ENCODE measurements at regions not wholly inside any gene's neighbourhood (a gene's known extent, or its start where the extent isn't known, plus 50 kb on each side); places are given as distances from the start of the nearest gene placed in this dataset.

DNA sequence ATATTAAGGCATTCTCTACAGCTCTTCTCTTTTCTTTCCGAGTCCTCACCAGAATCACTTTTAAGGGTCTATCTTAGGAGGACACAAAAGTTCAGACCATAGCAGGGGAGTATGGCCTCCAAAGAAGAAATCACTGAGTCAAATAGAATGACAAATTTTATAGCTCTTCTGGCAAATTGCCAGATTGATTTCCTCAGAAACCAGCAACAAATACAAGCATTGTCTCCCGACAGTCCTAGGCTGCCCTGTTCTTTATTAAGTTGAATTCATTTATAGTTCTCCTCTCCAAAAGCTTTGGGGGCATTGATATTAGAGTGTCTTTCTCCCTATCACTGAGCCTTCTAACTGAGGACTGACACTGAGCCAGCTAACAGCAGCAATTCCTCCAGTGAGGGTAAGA lies 156.4 kb upstream of the FRMD6 start:
- no peak overlapping the region for H3K4me3 ChIP-seq (ENCODE audit: low read depth, low read length)
- H3K4me1 ChIP-seq (ENCODE audit: control insufficient read depth, insufficient read depth, low read length): no peaks in the 10 kb centered on the region
- ChIA-PET POLR2A (no interaction called here), CTCF (interaction anchor here (0.6 to 0.7 kb wide), 2 partner anchors 211 to 285 kb away, joined by 3 to 4 read pairs; no protein-coding TSS in a partner anchor)
- TF ChIP-seq SCRT2 (tag by site-specific recombination; IDR thresholded peaks at IDR 0.05): no peak
- no peak for TF ChIP-seq ZNF175 (tag by site-specific recombination; IDR thresholded peaks at IDR 0.05)
- no peak for TF ChIP-seq ZNF404 (tag by site-specific recombination; IDR thresholded peaks at IDR 0.05)
- no peak for TF ChIP-seq MYNN (tag by site-specific recombination; IDR thresholded peaks at IDR 0.05; ENCODE audit: borderline replicate concordance)
- no peak for TF ChIP-seq ZBTB48 (tag by site-specific recombination; IDR thresholded peaks at IDR 0.05)
- no peak for TF ChIP-seq ZNF747 (tag by site-specific recombination; IDR thresholded peaks at IDR 0.05)
- no peak overlapping the region for H3K27ac ChIP-seq (ENCODE audit: extremely low read depth, low read depth, low read length)
- H3K36me3 ChIP-seq (ENCODE audit: control insufficient read depth in 2 of 2, insufficient read depth in 1 of 2, low read length in 2 of 2): no peaks in the 10 kb centered on the region
- peaks cover 2% of the 10 kb centered on the region; the same call in 1 of the 2 replicates for H3K9me3 ChIP-seq (ENCODE audit: control insufficient read depth, insufficient read depth, low read depth, low read length)

DNA sequence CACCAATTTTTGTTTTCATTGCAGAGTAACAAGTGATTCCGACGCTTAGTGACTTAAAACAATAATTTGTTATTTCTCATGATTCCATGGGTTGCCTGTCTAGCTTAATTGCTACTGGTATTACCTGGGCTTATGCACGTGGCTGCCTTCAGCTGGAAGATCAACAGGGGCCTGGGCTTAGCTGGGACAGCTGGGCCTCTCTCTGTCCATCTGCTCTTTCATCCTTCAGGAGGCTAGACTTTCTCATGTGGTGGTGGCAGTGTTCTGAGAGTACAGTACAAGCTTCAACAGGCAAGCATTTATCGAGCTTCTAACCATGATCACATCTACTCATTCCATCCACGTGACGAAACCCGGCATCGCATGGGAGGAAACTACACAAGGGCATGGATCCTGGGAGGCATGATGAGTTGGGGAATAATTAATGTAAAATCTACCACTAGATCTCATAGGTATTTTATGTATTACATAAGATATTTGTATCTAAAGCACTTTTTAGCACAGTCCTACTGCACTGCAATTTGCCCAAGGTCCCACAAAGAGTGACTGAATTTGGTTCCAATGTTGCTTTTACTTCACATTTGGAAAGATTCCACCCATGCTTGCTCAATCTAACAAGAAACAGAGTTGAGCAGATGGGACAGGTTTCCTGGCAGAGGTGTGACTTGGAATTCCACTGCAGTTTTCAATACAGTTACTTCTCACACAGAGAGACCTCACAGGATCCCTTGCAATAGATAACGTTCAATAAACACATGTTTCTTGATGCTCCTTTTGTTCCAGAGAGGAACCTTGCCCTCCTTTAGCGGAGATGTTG lies 153.1 kb upstream of the FRMD6 start:
- Histone ChIP-seq H3K4me3 (ENCODE audit: low read depth, low read length) (no peak overlapping the region), H3K27ac (ENCODE audit: extremely low read depth, low read depth, low read length) (no peak overlapping the region), H3K4me1 (ENCODE audit: control insufficient read depth, insufficient read depth, low read length) (no peaks in the 10 kb centered on the region), H3K36me3 (ENCODE audit: control insufficient read depth in 2 of 2, insufficient read depth in 1 of 2, low read length in 2 of 2) (no peaks in the 10 kb centered on the region), H3K9me3 (ENCODE audit: control insufficient read depth, insufficient read depth, low read depth, low read length) (peaks cover 2% of the 10 kb centered on the region; the same call in 1 of the 2 replicates)
- ChIA-PET POLR2A (no interaction called here), CTCF (interaction anchor here (0.6 kb wide), 1 partner anchor 128 kb away, joined by 3 read pairs; no protein-coding TSS in a partner anchor)
- TF ChIP-seq BCL11A (tag by site-specific recombination; IDR thresholded peaks at IDR 0.05; ENCODE audit: low read depth) (no peak), MZF1 (tag by site-specific recombination; IDR thresholded peaks at IDR 0.05; ENCODE audit: borderline replicate concordance) (no peak), TRIM28 (IDR thresholded peaks at IDR 0.05; ENCODE audit: borderline replicate concordance, low read length) (no peak), ZNF529 (tag by site-specific recombination; IDR thresholded peaks at IDR 0.05; ENCODE audit: insufficient replicate concordance) (no peak), RBAK (tag by site-specific recombination; IDR thresholded peaks at IDR 0.05) (no peak), ZNF768 (tag by site-specific recombination; IDR thresholded peaks at IDR 0.05) (no peak), ZFP41 (tag by site-specific recombination; IDR thresholded peaks at IDR 0.05; ENCODE audit: borderline replicate concordance) (no peak), SP3 (tag by site-specific recombination; IDR thresholded peaks at IDR 0.05) (no peak), OVOL3 (tag by site-specific recombination; IDR thresholded peaks at IDR 0.05) (no peak), ZNF112 (tag by site-specific recombination; IDR thresholded peaks at IDR 0.05) (no peak), ZNF16 (tag by site-specific recombination; IDR thresholded peaks at IDR 0.05; ENCODE audit: low read depth) (no peak), ZNF76 (tag by site-specific recombination; IDR thresholded peaks at IDR 0.05; ENCODE audit: borderline replicate concordance, low read depth) (no peak), ZNF292 (tag by site-specific recombination; IDR thresholded peaks at IDR 0.05; ENCODE audit: borderline replicate concordance, low read depth) (no peak)
- TF ChIP-seq, protein P1, sequence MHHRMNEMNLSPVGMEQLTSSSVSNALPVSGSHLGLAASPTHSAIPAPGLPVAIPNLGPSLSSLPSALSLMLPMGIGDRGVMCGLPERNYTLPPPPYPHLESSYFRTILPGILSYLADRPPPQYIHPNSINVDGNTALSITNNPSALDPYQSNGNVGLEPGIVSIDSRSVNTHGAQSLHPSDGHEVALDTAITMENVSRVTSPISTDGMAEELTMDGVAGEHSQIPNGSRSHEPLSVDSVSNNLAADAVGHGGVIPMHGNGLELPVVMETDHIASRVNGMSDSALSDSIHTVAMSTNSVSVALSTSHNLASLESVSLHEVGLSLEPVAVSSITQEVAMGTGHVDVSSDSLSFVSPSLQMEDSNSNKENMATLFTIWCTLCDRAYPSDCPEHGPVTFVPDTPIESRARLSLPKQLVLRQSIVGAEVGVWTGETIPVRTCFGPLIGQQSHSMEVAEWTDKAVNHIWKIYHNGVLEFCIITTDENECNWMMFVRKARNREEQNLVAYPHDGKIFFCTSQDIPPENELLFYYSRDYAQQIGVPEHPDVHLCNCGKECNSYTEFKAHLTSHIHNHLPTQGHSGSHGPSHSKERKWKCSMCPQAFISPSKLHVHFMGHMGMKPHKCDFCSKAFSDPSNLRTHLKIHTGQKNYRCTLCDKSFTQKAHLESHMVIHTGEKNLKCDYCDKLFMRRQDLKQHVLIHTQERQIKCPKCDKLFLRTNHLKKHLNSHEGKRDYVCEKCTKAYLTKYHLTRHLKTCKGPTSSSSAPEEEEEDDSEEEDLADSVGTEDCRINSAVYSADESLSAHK (tag by site-specific recombination; IDR thresholded peaks at IDR 0.05): no peak
- TF ChIP-seq, protein P2, sequence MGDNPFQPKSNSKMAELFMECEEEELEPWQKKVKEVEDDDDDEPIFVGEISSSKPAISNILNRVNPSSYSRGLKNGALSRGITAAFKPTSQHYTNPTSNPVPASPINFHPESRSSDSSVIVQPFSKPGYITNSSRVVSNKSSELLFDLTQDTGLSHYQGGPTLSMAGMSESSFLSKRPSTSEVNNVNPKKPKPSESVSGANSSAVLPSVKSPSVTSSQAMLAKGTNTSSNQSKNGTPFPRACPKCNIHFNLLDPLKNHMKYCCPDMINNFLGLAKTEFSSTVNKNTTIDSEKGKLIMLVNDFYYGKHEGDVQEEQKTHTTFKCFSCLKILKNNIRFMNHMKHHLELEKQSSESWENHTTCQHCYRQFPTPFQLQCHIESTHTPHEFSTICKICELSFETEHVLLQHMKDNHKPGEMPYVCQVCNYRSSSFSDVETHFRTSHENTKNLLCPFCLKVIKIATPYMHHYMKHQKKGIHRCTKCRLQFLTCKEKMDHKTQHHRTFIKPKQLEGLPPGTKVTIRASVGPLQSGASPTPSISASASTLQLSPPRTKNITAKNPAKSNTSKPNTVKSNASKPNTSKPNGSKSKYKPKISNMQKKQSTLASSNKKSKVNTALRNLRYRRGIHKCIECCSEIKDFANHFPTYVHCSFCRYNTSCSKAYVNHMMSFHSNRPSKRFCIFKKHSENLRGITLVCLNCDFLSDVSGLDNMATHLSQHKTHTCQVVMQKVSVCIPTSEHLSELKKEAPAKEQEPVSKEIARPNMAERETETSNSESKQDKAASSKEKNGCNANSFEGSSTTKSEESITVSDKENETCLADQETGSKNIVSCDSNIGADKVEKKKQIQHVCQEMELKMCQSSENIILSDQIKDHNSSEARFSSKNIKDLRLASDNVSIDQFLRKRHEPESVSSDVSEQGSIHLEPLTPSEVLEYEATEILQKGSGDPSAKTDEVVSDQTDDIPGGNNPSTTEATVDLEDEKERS (tag by site-specific recombination; IDR thresholded peaks at IDR 0.05): no peak
- TF ChIP-seq, protein P3, sequence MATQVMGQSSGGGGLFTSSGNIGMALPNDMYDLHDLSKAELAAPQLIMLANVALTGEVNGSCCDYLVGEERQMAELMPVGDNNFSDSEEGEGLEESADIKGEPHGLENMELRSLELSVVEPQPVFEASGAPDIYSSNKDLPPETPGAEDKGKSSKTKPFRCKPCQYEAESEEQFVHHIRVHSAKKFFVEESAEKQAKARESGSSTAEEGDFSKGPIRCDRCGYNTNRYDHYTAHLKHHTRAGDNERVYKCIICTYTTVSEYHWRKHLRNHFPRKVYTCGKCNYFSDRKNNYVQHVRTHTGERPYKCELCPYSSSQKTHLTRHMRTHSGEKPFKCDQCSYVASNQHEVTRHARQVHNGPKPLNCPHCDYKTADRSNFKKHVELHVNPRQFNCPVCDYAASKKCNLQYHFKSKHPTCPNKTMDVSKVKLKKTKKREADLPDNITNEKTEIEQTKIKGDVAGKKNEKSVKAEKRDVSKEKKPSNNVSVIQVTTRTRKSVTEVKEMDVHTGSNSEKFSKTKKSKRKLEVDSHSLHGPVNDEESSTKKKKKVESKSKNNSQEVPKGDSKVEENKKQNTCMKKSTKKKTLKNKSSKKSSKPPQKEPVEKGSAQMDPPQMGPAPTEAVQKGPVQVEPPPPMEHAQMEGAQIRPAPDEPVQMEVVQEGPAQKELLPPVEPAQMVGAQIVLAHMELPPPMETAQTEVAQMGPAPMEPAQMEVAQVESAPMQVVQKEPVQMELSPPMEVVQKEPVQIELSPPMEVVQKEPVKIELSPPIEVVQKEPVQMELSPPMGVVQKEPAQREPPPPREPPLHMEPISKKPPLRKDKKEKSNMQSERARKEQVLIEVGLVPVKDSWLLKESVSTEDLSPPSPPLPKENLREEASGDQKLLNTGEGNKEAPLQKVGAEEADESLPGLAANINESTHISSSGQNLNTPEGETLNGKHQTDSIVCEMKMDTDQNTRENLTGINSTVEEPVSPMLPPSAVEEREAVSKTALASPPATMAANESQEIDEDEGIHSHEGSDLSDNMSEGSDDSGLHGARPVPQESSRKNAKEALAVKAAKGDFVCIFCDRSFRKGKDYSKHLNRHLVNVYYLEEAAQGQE (tag by site-specific recombination; IDR thresholded peaks at IDR 0.05): no peak
- TF ChIP-seq, protein P4, sequence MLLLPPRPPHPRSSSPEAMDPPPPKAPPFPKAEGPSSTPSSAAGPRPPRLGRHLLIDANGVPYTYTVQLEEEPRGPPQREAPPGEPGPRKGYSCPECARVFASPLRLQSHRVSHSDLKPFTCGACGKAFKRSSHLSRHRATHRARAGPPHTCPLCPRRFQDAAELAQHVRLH (tag by site-specific recombination; IDR thresholded peaks at IDR 0.05): no peak
- TF ChIP-seq, protein P5, sequence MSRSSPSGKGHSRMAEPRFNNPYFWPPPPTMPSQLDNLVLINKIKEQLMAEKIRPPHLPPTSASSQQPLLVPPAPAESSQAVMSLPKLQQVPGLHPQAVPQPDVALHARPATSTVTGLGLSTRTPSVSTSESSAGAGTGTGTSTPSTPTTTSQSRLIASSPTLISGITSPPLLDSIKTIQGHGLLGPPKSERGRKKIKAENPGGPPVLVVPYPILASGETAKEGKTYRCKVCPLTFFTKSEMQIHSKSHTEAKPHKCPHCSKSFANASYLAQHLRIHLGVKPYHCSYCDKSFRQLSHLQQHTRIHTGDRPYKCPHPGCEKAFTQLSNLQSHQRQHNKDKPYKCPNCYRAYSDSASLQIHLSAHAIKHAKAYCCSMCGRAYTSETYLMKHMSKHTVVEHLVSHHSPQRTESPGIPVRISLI (tag by site-specific recombination; IDR thresholded peaks at IDR 0.05): no peak
